ENCODE measurements at regions not wholly inside any gene's neighbourhood (a gene's known extent, or its start where the extent isn't known, plus 50 kb on each side); places are given as distances from the start of the nearest gene placed in this dataset.

GRCh38 chr20:7274870-7275269, 507.4 kb downstream of the BMP2 start:
- ChIA-PET POLR2A (no interaction called here), CTCF (interaction anchor here (0.6 to 2.8 kb wide), 3 partner anchors 11 to 23 kb away, joined by 3 to 9 read pairs (median 4); no protein-coding TSS in a partner anchor)
- H3K9me3 ChIP-seq (ENCODE audit: control insufficient read depth, insufficient read depth, low read depth, low read length), result no peaks in the 10 kb centered on the region
- no peak overlapping the region for H3K27ac ChIP-seq (ENCODE audit: extremely low read depth, low read depth, low read length)
- TF ChIP-seq EGR2 (tag by site-specific recombination; IDR thresholded peaks at IDR 0.05; ENCODE audit: low read depth) (no peak), ZNF626 (tag by site-specific recombination; IDR thresholded peaks at IDR 0.05) (no peak), SALL2 (tag by site-specific recombination; IDR thresholded peaks at IDR 0.05; ENCODE audit: borderline replicate concordance) (no peak), ZBTB7A (tag by site-specific recombination; IDR thresholded peaks at IDR 0.05; ENCODE audit: low read depth) (no peak), SETDB1 (IDR thresholded peaks at IDR 0.05; ENCODE audit: insufficient read length, low read length) (no peak), ZBTB48 (tag by site-specific recombination; IDR thresholded peaks at IDR 0.05) (no peak), ZNF169 (tag by site-specific recombination; IDR thresholded peaks at IDR 0.05) (no peak), ZNF514 (tag by site-specific recombination; IDR thresholded peaks at IDR 0.05) (no peak), RBAK (tag by site-specific recombination; IDR thresholded peaks at IDR 0.05) (no peak), ZSCAN23 (tag by site-specific recombination; IDR thresholded peaks at IDR 0.05) (no peak), ZNF155 (tag by site-specific recombination; IDR thresholded peaks at IDR 0.05) (no peak), SP3 (tag by site-specific recombination; IDR thresholded peaks at IDR 0.05) (no peak)
- H3K4me1 ChIP-seq (ENCODE audit: control insufficient read depth, insufficient read depth, low read length), result no peaks in the 10 kb centered on the region
- no peak overlapping the region for H3K4me3 ChIP-seq (ENCODE audit: low read depth, low read length)
- no peaks in the 10 kb centered on the region for H3K36me3 ChIP-seq (ENCODE audit: control insufficient read depth in 2 of 2, insufficient read depth in 1 of 2, low read length in 2 of 2)

GRCh38 chr20:7275645-7276237, 508.3 kb downstream of the BMP2 start:
- CTCF ChIA-PET, result interaction anchor here (0.6 to 2.8 kb wide), 2 partner anchors 10 to 24 kb away, joined by 4 to 9 read pairs; no protein-coding TSS in a partner anchor
- POLR2A ChIA-PET, result no interaction called here

More at GRCh38 chr20:7275645-7276237, 508.3 kb downstream of the BMP2 start:
- Histone ChIP-seq H3K4me3 (ENCODE audit: low read depth, low read length) (no peak overlapping the region), H3K36me3 (ENCODE audit: control insufficient read depth in 2 of 2, insufficient read depth in 1 of 2, low read length in 2 of 2) (no peaks in the 10 kb centered on the region), H3K4me1 (ENCODE audit: control insufficient read depth, insufficient read depth, low read length) (no peaks in the 10 kb centered on the region), H3K9me3 (ENCODE audit: control insufficient read depth, insufficient read depth, low read depth, low read length) (no peaks in the 10 kb centered on the region), H3K27ac (ENCODE audit: extremely low read depth, low read depth, low read length) (no peak overlapping the region)
- TF ChIP-seq HOXD13 (CRISPR knock-in tag; IDR thresholded peaks at IDR 0.05; ENCODE audit: borderline replicate concordance) (no peak), ZIC2 (tag by site-specific recombination; IDR thresholded peaks at IDR 0.05) (no peak), ZNF521 (tag by site-specific recombination; IDR thresholded peaks at IDR 0.05) (no peak), ZNF776 (tag by site-specific recombination; IDR thresholded peaks at IDR 0.05; ENCODE audit: borderline replicate concordance) (no peak), ELK4 (IDR thresholded peaks at IDR 0.05; ENCODE audit: borderline replicate concordance, low read depth, low read length) (no peak), ZNF174 (tag by site-specific recombination; IDR thresholded peaks at IDR 0.05) (no peak), ZNF530 (tag by site-specific recombination; IDR thresholded peaks at IDR 0.05; ENCODE audit: low read depth) (no peak), ZNF837 (tag by site-specific recombination; IDR thresholded peaks at IDR 0.05) (no peak), ZNF112 (tag by site-specific recombination; IDR thresholded peaks at IDR 0.05) (no peak), ZNF626 (tag by site-specific recombination; IDR thresholded peaks at IDR 0.05) (no peak), ZBTB20 (tag by site-specific recombination; IDR thresholded peaks at IDR 0.05) (no peak), HOXC10 (CRISPR knock-in tag; IDR thresholded peaks at IDR 0.05) (no peak), ZNF175 (tag by site-specific recombination; IDR thresholded peaks at IDR 0.05) (no peak), TCF7L2 (IDR thresholded peaks at IDR 0.05; ENCODE audit: borderline replicate concordance, low read depth, low read length) (no peak), ZBTB21 (tag by site-specific recombination; IDR thresholded peaks at IDR 0.05) (no peak)
- TF ChIP-seq, protein P1, sequence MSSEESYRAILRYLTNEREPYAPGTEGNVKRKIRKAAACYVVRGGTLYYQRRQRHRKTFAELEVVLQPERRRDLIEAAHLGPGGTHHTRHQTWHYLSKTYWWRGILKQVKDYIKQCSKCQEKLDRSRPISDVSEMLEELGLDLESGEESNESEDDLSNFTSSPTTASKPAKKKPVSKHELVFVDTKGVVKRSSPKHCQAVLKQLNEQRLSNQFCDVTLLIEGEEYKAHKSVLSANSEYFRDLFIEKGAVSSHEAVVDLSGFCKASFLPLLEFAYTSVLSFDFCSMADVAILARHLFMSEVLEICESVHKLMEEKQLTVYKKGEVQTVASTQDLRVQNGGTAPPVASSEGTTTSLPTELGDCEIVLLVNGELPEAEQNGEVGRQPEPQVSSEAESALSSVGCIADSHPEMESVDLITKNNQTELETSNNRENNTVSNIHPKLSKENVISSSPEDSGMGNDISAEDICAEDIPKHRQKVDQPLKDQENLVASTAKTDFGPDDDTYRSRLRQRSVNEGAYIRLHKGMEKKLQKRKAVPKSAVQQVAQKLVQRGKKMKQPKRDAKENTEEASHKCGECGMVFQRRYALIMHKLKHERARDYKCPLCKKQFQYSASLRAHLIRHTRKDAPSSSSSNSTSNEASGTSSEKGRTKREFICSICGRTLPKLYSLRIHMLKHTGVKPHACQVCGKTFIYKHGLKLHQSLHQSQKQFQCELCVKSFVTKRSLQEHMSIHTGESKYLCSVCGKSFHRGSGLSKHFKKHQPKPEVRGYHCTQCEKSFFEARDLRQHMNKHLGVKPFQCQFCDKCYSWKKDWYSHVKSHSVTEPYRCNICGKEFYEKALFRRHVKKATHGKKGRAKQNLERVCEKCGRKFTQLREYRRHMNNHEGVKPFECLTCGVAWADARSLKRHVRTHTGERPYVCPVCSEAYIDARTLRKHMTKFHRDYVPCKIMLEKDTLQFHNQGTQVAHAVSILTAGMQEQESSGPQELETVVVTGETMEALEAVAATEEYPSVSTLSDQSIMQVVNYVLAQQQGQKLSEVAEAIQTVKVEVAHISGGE (tag by site-specific recombination; conservative IDR thresholded peaks at IDR 0.05; ENCODE audit: low read depth), result no peak
- TF ChIP-seq, protein P2, sequence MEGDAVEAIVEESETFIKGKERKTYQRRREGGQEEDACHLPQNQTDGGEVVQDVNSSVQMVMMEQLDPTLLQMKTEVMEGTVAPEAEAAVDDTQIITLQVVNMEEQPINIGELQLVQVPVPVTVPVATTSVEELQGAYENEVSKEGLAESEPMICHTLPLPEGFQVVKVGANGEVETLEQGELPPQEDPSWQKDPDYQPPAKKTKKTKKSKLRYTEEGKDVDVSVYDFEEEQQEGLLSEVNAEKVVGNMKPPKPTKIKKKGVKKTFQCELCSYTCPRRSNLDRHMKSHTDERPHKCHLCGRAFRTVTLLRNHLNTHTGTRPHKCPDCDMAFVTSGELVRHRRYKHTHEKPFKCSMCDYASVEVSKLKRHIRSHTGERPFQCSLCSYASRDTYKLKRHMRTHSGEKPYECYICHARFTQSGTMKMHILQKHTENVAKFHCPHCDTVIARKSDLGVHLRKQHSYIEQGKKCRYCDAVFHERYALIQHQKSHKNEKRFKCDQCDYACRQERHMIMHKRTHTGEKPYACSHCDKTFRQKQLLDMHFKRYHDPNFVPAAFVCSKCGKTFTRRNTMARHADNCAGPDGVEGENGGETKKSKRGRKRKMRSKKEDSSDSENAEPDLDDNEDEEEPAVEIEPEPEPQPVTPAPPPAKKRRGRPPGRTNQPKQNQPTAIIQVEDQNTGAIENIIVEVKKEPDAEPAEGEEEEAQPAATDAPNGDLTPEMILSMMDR (tag by site-specific recombination; IDR thresholded peaks at IDR 0.05), result no peak
- TF ChIP-seq, protein P3, sequence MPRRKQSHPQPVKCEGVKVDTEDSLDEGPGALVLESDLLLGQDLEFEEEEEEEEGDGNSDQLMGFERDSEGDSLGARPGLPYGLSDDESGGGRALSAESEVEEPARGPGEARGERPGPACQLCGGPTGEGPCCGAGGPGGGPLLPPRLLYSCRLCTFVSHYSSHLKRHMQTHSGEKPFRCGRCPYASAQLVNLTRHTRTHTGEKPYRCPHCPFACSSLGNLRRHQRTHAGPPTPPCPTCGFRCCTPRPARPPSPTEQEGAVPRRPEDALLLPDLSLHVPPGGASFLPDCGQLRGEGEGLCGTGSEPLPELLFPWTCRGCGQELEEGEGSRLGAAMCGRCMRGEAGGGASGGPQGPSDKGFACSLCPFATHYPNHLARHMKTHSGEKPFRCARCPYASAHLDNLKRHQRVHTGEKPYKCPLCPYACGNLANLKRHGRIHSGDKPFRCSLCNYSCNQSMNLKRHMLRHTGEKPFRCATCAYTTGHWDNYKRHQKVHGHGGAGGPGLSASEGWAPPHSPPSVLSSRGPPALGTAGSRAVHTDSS (tag by site-specific recombination; IDR thresholded peaks at IDR 0.05), result no peak
